GM19240 (cell line): ENCODE measurements at regions not wholly inside any gene's neighbourhood (a gene's known extent, or its start where the extent isn't known, plus 50 kb on each side); places are given as distances from the start of the nearest gene placed in this dataset.

ENCODE experiments used
- DNase-seq: peaks from one replicate; pipeline ENCODE4 v3.0.0; 2011; ENCODE audit warnings: low spot score; ENCODE audit not compliant: insufficient read length

- no peak for DNase-seq
These were observed 273.3 kb upstream of the ADAMTS16 start for GRCh38 chr5:4866817-4867216.

DNA sequence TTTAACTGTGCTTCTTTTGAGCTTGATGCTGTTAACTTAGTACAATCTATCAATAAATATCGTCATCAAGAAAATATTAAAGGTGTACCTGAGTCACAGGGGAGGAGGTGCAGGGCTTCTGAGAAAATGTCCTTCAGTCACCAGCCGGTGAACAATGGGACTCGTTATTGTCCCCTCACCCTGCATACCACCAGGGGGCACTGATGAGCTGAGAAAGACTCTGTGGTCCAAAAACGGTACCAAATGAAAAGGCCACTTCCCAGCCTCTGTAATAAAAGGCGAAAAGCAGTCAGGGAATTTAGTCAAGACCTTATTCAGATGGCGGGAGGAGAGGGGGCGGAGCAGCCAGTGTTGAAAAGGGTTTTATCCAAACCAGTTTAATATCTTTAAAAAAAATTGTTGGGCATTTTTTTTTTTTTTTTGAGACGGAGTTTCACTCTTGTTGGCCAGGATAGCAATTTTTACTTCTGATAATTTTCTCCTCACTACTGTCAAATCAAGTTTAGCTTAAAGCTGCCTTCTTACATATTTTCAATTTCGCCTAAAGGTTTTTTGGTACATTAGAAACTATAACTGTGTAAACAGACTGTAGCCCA lies 271.9 kb upstream of the ADAMTS16 start:
- DNase-seq: peak; percentile 39

GRCh38 chr5:4873652-4874051 lies 266.5 kb upstream of the ADAMTS16 start:
- no peak for DNase-seq

DNA sequence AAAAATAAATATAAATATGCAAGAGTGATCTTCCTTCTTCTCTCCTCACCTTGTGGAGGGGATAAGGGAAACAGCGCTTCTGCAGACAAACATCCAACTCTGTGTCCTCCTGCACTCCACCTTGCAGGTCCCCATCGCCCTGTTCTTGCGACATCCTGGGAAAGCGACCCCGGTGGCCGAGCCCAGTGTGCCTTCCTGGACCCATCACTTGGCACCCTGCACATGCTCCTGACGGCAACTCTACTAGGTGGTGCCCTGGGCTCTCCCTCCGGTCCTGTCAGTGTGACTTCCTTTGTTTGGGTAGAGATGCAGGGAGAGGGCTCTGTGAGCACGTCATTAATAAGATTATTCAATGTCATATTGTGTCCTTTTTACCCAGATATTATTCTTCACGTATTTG lies 266.0 kb upstream of the ADAMTS16 start:
- DNase-seq: no peak

DNA sequence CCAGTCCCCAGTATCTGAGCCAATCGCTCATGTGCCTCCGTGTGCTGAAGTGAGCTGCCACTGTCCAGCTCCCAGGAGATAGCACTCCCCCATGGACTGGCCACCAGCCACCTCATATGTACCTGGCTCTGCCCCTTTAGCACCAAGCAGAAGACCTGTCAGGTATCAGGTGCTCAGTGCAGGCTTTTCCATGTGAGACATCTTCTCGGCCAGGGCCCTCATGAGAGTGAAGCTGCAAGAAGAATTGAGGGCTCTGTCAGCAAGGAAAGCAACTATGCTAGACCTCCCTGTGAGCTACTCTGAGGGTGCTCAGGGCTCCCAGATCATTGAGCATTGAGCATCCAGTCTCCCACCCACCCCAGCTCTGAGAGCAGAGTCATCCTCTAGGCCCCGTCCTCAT lies 264.2 kb upstream of the ADAMTS16 start:
- DNase-seq: no peak

DNA sequence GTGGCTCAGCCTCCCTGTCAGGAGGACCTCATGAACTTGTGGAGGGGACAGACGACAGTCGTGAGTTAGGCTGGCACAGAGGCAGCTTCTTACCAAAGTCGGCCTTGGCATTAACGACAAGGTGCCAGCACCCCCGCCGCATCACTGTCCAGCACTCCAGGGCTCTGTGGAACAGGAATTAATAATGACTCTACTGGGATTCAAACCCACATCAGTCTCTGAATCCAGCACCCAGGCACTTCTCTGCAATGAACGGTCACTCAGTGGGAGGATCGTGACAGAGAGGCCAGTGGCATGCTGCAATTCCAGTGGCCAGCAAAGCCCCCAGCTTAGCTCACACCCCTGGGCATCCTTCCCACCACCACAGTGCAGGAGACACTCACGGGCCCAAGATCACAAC lies 263.3 kb upstream of the ADAMTS16 start:
- no peak for DNase-seq

DNA sequence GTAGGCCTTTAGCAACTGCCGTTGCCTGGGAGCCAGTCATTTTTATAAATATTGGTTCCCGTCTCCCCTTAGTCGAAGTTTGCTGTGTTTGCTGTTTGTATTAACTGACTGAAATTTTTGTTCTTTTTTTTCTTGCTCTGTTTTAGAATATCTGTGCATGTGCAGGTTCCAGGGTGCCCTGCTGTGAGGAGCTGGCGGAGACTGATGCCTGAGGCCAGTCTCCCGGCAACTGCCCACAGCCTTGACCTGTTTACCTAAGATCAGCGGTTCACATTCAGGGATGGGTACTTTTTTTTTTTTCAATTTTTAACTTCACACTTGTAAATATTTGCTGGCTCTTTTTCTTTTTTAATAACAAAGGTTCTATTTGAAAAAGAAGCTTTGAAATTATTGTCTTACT lies 262.6 kb upstream of the ADAMTS16 start:
- no peak for DNase-seq

GRCh38 chr5:4879075-4879474 lies 261.1 kb upstream of the ADAMTS16 start:
- DNase-seq: no peak

DNA sequence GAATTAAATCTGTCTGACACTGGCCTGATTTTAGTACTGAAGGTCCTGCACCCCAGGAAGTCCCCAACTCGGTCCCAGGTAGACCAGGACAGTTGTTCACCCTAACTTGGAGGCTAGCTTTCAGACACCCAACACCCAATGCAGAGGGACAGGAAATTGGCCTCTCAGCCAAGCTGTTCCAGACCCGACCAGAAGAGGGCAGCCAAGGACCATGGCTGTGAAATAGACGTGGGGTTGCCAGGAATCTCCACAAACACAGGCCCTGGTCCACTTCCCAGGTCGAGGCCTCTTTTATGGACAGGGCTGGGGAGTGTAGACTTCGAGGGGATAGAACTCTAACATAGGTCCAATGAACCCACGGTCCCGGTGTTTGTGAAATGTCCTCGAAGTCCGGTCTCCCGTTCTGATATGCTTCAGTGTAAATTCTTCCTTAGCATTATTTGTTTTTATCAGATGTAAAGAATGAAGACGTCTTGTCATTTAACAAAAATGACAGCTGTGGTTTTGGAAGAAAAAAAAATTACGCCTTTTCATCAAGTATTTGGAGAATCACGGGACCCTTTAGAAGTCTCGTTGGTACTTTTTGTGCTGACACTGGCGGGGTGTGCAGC lies 260.3 kb upstream of the ADAMTS16 start:
- DNase-seq: peak; percentile 23

DNA sequence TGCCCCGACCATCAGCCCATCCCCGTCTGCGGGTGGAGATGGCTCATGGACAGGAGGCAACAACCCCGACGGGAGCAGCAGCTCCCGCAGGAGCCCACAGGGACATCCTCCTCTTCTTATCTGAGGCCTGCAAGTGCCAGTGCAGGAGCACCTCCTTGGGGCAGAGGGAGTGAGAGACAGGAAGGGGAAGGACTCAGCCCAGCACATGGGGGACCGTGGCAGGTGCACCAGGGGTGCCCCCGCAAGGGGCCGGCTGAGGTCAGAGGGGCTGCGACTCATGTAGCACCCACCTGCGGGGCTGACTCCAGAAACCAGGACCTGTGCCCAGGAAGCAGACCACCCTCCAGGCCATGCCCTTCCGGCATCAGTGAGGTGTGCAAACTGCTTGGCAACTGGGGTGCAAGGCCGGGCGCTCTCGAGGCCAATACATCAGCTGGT lies 259.8 kb upstream of the ADAMTS16 start:
- DNase-seq: no peak

DNA sequence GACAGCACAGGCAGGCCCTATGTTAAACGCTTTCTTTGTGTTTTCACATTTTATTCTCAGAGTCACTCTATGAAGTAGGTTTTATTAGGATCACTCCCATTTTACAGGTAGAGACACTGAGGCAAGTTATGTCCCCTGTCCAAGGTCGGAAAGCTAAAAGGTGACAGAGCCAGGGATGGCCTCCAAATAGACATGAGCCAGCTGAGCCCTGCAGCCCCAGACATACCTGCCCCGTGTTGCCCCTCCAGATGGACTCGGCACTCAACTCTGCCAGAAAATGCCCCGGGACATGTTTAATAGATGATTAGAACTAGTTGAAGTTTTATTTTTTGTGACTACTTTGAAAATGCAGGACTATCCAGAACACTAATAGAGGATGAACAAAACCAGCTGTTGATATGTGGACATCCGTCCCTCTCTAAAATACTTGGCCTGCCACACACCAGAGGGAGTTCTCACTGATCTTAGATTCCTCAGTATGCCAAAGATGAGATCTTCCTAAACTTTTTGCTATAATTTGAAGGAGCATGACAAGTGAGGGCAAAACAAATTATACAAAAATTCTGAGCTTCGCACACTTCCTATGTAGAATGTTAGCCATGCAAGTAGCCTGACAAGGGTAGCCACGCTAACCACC lies 258.6 kb upstream of the ADAMTS16 start:
- no peak for DNase-seq

GRCh38 chr5:4882186-4882585 lies 257.9 kb upstream of the ADAMTS16 start:
- no peak for DNase-seq

DNA sequence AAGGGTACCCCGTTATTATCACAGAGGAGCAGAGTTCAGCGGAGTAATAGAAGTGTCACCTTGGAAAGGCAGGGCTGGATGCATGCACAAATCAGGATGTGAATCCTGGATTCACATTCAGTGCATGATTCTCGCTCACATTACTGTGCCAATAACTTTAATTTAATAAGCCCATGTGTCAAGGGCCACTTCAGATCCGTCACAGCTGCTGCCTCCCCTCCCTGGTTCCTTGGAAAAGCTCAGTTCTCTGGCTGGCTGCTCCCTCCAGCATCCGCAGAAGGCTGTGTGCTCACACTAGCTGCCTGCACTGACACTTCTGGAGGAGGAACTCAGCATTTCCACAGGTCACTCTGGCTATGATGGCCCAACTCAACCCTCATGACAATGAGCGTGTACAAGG lies 256.8 kb upstream of the ADAMTS16 start:
- no peak for DNase-seq

- DNase-seq: no peak
These were observed 246.9 kb upstream of the ADAMTS16 start for GRCh38 chr5:4893063-4893744.

DNA sequence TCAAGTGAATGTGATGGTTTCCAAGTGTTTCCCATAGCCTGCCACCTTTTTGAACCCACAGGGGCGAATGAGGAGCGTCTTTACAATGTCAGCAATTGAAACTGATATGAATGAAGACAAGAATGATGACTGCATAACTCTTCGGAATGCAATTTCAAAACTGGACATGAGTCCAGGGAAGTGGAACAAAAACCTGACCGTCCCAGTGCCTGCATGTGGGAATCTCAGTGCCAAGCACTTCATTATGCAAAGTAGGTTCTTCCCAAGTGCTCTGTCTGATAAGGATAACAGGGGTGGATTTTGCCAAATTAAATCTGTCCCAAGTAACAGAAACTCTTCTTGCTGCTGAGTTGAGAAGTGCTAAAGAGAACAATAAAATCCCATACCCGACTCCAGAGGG lies 243.8 kb upstream of the ADAMTS16 start:
- no peak for DNase-seq

GRCh38 chr5:4901305-4901811 lies 238.8 kb upstream of the ADAMTS16 start:
- no peak for DNase-seq

DNA sequence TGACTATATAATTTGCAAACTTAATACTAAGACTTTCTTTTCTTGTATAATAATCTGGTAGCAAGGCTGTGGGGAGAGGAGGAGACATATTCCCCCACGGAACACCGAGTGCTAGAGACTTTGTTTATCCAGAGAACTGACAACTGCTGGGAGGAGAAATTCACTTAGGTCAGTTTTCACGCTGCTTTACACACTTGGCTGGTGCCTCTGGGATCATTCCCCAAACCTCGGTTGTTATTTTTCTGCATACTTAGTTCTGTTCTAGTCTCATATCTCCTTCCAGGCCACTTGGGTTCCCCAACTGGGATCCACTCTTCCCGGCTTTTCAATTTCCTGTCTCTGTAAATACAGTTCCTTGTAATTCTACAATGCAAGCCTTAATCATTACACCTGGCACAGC lies 238.2 kb upstream of the ADAMTS16 start:
- DNase-seq: no peak

GRCh38 chr5:4905674-4906520 lies 234.2 kb upstream of the ADAMTS16 start:
- DNase-seq: no peak

GRCh38 chr5:4906786-4907185 lies 233.3 kb upstream of the ADAMTS16 start:
- DNase-seq: no peak

GRCh38 chr5:4907571-4907970 lies 232.6 kb upstream of the ADAMTS16 start:
- no peak for DNase-seq

GRCh38 chr5:4909086-4909485 lies 231.0 kb upstream of the ADAMTS16 start:
- DNase-seq: no peak
